ENCODE measurements at regions not wholly inside any gene's neighbourhood (a gene's known extent, or its start where the extent isn't known, plus 50 kb on each side); places are given as distances from the start of the nearest gene placed in this dataset.

DNA sequence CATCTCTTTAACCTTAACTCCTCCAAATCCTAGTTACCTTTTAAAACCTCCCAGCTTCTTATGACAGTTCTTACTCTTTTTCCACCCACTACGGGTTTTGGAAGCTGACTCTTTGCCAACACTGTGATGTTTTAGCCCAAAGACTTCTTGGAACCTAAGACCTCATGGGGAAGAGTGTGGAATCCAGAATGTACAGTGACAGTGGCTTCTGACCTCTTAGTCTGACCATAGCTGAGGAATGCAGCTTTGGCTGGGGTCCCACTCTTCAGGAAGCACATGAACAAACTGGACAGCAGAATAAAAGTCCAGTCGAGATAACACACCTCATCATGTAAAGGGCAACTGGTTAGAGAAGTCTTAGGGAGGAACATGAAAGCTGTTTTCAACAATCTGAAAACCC lies 161.1 kb upstream of the PKDCC start:
- no peak for DNase-seq (ENCODE audit: low spot score)

DNA sequence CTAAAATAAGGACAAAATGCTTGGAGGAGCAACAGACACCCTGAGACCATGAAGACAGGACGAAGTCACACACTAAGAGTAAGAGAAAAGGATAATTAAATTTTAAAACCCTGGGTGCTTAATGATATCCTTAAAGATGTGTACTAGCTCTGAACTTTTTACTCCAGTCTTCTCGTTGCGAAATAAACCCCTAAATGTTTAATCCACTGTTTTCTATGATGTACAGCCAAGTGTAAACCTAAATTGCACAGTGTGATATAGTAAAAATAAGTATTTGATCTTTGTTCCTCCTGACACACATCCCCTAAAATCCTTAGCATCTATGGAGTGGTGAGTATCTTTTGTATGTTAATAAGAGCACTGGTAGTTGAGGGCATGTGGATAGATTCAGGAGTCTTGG lies 157.5 kb upstream of the PKDCC start:
- no peak for DNase-seq (ENCODE audit: low spot score)

DNA sequence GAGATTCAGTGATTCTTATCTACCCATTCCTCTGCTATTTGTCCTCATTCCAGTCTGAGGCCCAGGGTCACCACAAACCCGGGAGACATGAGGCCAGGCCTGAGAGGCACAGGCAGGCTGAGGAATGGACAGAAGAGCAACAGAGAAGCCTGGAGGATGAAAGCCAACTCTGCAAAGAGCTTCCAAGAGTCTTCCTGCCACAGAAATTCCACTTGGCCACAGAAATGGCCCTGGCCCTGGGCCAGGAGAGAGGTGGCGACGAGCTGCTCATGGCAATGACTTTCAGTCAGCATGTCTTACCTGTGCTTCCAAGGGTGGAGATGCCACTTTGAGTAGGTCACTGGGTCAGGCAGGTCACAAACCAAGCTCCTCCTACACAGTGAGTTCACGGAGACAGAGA lies 155.3 kb upstream of the PKDCC start:
- DNase-seq (ENCODE audit: low spot score), result no peak

DNA sequence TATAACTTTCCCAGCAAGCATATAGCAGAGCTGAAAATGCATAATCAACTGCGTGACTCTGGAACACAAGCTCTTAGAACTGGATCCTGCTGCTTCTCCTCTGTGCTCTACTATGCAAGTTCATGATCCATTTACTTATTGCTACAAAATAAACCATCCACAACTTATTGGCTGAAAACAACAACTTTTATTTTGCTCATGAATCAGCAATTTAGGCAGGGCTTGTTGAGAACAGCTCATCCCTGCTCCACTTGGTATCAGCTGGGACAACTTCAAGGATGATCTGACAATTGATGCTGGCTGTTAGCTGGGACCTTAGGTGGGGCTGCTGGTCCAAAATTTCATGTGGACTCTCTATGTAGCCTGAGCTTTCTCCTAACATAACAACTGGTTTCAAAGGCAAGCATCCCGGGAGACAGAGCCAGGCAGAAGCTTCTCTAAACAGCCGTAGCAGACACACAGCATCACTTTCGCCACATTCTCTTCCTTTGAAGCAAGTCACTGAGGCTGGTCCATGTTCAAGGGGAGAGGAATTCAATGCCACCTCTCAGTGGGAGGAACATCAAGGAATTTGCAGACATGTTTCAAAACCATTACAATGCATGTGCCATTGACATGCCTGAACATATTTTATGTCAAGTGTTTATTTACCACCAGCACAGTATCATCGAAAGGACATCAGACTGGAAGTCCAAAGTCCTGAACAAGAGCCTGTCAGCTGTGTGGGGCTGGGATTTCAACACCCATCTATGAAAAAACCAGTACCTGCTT lies 153.1 kb upstream of the PKDCC start:
- no peak for DNase-seq (ENCODE audit: low spot score)

DNA sequence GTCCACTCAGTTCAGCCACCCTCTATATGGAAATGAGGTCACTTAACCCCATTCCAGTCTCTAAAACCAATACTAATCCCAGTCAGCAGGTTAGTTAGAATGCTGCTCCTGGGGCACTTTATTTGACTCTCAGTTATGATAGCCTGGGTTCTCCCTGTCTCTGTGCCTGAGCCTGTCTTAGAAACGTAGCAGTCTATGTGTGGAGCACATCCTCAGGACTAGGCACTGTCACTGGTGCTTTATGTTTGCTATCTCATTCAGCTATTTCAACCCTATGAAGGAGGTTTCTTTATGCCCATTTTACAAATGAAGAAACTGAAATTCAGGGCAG lies 152.5 kb upstream of the PKDCC start:
- no peak for DNase-seq (ENCODE audit: low spot score)

DNA sequence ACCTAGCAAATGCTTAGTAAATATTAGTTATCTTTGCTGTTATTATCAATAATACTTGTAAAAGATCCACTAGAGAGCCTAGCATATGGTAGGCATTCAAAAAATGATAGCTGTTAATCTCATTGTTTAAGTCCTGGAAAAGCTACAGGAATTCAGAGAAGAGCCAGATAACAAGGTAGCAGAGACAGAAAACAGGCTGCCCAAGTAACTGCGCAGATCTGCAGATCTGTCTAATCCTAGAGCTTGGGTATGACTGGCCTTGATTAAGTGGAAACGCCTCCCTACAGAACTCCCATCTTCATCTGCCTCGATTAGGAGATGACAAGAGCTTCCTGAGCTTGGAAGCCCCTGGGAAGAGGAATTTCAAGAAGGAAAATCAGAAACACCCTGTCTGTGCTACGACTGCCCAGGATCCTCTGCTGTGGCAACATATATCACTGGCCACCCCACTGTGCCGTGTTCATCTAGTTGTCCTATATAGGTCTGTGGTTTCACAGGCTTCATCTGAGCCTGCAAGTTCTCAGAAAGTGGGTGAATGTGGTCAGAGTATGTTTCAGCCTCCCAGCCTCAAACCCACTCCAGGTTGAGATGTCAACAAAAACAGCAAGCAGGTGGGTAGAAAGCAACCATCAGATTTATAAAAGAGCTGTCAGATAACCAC lies 151.5 kb upstream of the PKDCC start:
- no peak for DNase-seq (ENCODE audit: low spot score)

DNA sequence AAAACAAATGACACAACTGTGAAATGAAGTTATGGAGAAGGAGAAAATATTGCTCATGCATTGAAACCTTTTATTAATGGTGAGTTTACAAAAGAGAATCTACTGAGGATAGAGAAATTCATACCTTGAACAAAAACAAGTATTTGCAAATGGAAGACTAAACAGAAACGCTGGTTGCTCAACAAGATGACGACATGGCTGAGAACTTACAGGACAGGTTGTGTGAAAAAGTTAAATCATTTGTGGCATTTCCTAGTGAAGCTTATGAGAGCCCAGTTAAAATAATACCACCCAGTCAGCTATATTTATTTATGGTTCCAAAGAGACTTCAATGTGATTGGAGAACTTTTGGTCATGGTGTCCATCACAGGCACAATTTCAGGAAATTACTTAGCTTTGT lies 148.6 kb upstream of the PKDCC start:
- DNase-seq (ENCODE audit: low spot score), result no peak

DNA sequence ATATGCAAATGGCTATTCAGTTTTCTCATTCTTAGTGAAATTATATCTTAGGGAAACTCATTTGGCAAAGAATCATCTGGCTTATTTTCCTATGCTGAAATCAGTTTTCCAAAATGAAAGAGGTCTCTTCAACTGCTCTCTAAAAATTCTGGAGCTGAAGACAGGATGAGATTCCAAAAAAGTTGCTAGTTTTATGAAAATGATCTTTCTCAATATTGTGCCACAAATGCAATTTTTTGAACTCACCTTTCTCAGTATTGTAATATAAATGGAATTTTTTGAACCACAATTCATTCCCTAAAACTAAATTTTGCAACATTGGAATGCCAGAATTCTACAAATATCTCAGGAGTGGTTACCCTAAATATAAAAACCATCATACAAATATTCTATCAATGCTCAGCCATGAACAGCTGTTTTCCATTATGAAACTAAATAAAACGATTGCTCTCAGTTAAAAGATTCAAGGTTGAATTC lies 147.7 kb upstream of the PKDCC start:
- DNase-seq (ENCODE audit: low spot score), result no peak

DNA sequence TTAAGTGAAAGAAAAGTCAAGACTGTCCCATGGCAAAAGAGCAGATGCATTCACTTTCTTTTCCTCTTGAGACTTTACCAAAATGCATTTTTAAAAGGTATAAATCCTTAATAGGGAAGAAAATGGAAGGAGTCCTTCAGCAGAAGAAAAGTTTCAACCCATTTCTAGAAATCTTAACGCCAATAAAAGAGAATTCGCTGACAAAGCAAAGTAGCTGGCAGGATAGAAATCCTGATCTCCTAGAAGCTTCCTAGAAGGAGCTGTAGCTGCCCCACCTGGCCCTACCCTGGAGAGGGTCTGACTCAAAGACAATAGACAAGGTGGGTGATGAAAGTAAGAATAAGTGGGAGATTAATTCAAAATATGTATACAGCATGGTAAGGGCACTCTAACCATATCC lies 144.9 kb upstream of the PKDCC start:
- DNase-seq (ENCODE audit: low spot score), result no peak

DNA sequence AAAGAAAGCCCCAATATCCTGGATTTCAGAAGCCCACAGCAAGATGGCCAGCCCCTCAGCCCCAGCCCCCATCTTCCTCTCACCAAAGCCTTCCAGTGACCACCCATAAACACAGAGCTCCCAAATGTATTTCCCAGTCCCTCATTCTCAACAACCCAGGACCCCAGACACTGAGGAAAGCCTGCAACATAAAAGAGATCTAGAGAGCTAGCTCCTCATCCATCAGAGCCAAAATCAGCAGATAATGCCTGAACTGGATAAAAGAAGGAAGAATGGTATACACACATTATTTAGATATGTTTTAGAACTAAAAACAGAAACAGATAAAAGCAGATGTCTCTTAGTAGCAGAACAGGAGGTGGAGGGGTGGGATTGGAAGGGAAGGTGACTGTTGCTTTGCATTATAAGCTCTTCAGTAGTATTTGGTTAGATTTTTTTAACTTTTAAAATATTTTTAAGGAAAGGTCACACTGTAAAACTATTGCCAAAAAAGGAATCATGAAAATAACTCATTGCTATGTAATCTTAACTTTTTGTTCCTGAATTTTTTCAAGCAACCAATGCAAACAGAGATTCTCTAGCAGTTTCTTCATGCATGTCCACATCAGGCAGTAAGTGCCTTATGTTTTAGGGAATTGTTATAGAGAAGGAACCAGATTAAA lies 144.2 kb upstream of the PKDCC start:
- no peak for DNase-seq (ENCODE audit: low spot score)

DNA sequence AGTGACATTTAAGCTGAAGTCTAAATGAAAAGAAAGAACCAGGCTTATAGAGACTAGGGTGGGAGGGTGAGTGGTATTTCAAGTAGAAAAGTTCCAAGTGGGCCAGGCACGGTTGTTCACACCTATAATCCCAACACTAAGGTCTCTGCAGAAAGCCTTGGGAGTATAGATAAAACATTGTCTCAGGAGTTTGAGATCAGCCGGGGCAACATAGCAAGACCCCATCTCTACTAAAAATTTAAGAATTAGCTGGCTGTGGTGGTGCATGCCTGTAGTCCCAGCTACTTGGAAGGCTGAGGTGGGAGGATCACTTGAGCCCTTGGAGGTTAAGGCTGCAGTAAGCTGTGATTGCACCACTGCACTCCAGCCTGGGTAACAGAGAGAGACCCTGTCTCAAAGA lies 143.4 kb upstream of the PKDCC start:
- DNase-seq (ENCODE audit: low spot score), result no peak

DNA sequence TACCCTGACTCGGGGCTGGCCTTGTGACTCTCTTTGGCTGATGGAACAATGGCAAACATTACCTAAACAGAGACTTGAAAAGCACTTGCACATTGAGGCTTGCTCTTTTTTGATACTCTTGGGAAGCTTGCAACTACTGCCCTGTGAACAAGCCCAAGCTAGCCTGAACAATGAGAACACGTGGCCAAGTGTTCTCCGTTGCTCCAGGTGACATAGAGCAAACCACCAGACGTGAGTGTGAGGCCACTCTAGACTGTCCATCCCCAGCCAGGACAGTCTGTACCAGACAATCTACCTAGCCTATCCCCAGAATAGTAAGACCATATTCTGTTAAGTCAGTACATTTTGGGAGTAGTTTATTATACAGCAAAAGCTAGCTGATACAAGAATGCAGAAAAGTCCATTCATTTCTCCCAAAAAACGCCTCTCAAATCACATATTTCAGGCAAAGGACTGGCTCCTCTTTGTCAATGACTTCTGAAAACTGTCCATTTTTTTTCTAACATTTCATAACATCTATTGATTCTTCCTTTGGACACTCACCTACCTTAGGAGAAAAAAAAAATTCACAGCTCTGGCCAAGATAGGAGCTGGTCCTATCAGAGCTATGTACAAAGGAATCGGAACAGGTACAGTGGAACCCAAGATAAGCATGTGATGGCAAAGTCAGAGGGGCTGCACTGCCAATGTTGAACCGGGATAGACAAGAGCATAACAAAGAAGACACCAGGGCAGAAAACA lies 142.1 kb upstream of the PKDCC start:
- DNase-seq (ENCODE audit: low spot score), result no peak

DNA sequence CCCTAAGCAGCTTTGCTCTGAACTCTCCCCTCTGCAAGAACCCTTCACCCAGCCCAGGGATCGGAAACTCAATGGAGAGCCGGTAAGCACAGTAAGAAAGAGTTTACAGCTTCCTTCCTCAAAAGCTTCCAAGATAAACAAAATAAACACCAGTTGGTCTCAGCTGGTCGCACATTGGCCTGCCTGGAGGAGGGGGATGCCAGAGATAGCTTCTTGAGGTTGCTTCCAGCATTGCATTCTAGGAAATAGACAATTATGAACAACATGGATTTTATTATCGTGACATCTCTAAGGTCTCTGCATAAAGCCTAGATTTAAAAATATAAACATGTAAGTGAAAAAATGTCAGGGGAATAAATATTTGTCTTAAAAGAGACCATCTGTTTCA lies 141.5 kb upstream of the PKDCC start:
- DNase-seq (ENCODE audit: low spot score), result no peak

DNA sequence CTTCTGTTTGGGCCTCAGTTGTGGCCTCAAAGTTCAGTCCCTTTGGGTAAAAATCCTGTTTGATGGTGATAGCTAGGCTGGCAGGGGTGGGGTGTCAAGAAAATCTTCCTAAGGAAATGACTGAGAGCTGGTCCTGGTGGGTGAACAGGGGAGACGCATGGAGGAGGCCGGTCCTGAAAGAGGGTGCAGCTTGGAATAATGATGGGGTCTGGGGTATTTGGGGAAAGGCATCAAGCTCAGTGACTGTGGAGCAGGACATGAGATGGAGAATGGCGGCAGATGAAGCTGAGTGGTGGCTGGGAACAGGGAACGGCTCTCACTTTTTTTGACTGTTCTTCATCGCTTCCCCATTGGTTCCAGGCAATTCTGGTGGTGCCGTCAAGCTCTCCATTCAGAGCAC lies 140.7 kb upstream of the PKDCC start:
- DNase-seq (ENCODE audit: low spot score), result no peak

DNA sequence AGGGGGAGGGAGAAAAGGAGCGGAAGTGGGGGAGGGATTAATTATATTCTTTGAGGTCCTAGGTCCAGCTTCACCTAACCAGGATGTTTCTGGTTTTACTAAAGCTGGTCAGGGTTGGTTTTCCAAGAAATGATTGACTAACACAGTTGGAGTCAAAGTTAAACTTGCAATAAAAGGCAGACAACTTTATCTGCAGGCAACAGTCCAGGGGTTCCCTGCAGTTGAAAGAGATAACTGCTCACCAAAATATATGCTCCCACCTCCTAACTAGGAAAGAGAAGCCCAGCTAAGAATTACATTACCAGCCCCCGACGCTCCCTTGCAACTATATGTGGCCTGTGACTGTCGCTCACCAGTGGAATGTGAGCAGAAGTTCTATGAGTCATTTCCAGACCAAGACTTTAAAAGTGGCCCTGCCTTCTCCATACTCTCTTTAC lies 140.0 kb upstream of the PKDCC start:
- no peak for DNase-seq (ENCODE audit: low spot score)

DNA sequence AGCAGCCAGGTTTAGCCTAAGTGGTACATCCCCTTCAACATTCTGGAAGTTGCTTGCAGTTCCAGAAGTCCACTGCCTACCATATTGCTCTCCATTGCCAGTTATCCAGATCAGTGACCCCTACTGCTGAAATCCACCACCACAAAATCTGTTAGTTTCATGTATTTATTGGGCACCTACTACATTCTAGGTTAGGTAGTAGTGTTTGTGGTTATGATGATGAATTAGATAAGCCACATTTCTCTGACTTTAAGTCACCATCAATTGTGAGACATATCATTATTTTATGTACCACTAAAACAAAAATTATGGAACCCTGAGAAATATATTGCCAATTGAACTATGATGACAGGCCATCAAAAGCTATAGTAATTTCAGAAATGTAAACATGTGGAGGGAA lies 139.5 kb upstream of the PKDCC start:
- DNase-seq (ENCODE audit: low spot score), result no peak

DNA sequence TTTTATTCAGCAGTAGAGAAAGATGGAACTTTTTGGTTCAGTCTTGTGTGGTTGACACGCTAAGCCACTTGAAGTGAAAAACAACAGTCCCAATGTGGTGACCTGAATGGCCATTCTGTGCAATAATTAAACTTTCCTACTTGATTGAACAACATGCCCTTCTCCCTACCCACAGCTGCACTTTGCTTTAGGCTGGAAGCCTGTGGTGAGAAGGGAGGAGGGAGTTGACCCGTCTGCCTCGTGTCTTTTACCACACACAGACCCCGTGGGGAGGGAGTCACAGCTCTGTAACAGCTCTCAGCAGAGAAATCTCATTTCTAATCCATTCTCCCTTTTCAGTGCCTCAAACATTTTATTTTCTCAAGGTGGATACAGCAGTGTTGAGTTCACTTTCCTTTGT lies 138.2 kb upstream of the PKDCC start:
- DNase-seq (ENCODE audit: low spot score), result no peak

DNA sequence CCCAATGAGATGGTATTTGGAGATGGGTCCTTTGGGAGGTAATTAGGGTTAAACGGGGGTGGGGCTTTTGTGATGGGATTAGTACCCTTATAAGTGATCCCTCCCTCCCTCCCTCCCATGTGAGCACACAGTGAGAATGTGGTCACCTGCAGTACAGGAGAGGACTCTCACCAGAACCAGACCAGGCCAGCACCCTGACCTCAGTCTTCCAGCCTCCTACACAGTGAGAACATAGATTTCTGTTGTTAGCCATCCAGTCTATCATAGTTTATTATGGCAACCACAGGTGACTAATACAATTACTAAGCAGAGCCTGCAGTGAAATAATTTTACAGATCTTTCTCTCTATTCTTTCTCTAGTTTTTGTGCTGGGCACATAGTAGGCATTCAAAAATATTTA lies 137.7 kb upstream of the PKDCC start:
- no peak for DNase-seq (ENCODE audit: low spot score)

DNA sequence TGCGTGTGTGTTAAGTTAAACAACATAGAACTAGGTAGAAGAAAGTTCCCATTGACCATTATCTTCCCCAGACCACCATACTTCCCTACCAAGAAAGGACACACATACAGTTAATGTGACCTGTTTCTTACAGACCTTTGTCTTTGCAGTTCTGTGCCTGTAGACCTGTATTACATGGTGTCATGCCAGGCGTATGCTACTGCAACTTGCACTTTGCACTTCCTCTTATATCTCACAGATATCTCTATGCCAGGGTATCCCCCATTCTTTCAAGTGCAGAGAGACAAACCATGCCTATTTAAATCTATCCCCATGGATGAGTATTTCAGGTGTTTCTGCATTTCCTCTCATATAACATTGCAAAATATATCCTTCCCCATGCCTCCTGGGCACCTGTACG lies 136.8 kb upstream of the PKDCC start:
- DNase-seq (ENCODE audit: low spot score), result no peak

DNA sequence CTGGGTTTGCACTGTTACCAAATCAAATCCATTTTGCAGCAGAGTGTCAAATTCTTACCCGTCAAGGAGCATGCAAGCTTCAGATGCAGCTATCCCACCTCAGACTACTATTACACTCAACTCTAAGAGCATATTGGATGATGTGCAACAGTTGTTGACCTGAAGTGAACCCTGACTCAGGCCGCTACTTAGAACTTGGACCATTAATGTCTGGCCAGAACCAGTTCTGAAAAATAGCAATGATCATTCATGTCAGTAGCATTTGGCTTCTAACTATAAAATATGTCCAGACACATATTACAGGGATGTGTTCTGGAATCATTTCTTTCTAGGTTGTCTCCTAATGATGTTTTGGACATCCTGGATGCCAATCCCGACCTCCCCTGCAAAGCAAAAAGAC lies 135.5 kb upstream of the PKDCC start:
- DNase-seq (ENCODE audit: low spot score), result no peak

DNA sequence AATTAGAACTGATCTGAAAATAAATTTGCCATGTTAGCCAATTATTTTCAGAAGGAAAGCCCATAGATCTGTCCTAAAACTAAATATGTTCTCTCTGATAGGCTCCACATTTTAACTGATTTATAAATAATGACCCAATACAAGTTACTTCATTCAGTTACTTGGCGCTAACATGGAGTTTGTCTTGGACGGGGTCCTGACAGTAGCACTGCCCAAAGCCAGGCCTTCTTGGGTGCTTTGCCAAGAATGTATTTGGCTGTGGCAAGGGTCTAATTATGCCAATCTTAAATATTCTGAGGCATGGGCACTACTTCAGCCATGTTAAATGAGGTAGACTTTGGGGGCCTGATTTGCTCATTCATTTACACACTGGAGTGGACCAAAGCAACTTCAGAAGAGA lies 135.0 kb upstream of the PKDCC start:
- no peak for DNase-seq (ENCODE audit: low spot score)

DNA sequence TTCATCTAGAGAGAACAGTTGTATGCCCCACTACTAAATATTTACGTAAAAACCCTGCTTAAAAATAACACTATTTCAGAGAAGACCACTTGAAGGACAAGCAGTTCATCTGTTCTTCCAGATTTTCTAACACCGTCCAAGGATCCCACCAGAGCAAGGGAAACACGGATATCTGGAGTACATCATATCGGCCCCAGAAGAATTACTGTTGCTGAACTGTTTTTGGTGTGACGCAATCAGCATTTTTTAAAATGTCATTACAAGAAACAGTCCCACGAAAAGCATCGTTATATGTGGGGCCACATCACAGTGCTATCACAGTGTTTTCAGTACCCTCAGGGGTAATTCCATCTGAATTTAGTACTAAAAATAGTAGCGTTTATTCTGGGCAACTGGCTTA lies 134.5 kb upstream of the PKDCC start:
- no peak for DNase-seq (ENCODE audit: low spot score)

Data from germinal center (tissue), 1 donor.